SK-N-MC (cell line): ENCODE measurements at regions not wholly inside any gene's neighbourhood (a gene's known extent, or its start where the extent isn't known, plus 50 kb on each side); places are given as distances from the start of the nearest gene placed in this dataset.

ENCODE experiments used
- EZH2 ChIP-seq: fragments of 200-600 bp; sonication (generic); IDR thresholded peaks from one replicate; pipeline ENCODE4 v1.6.1; 2017; ENCODE audit warnings: antibody characterized with exemption
- POLR2AphosphoS5 ChIP-seq: IDR thresholded peaks from 2 replicates; pipeline ENCODE4 v1.6.1; 2012; ENCODE audit warnings: mild to moderate bottlenecking, low read depth, low read length, borderline replicate concordance

DNA sequence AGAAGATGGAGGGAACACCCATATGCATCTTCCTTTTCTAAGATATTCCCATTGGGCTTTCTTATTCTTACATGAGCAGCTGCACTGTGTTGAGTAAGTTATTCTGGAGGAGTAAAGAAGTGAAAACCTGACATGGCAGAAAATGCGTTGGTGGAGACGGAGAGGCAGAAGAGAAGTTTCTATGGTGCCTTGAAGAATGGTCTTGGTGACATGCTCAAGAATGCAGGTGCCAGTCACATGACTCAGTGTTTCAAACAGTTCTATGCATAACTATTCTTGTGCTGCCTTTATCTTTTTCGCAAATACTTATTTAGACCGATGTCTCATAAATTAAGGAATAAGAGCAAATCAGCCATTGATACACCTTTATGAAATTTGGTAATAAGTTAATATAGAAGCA is 377.8 kb upstream of the IRX2 start:
- no peak for TF ChIP-seq EZH2
- no peak for TF ChIP-seq POLR2AphosphoS5
